Tibial nerve (tissue), 4 donors: ENCODE measurements at regions not wholly inside any gene's neighbourhood (a gene's known extent, or its start where the extent isn't known, plus 50 kb on each side); places are given as distances from the start of the nearest gene placed in this dataset.
"Not testable (repeated sequence)": the region's sequence is repeated elsewhere in the genome, so short reads cannot be mapped to it uniquely, and the experiment has no call there.

Source experiments
- DNase-seq, 2 donors: peaks; one replicate each; pipeline ENCODE4 v3.0.0-alpha.2; 2019; ENCODE audit warnings: low spot score in 2 of 2
- H3K27ac ChIP-seq, 4 donors: fragments of 200-600 bp; sonication (generic) in 3 of 4; one replicate each; pipeline ENCODE4 v1.5.1; 2017 to 2019; ENCODE audit warnings: mild to moderate bottlenecking in 1 of 4
- H3K27me3 ChIP-seq, 2 donors: fragments of 200-600 bp; sonication (generic) in 1 of 2; one replicate each; pipeline versions ENCODE4 v1.5.1 to v1.6.0; 2017 to 2019
- H3K36me3 ChIP-seq, 3 donors: fragments of 200-600 bp; sonication (generic); one replicate each; pipeline ENCODE4 v1.5.1; 2018 to 2019
- H3K4me1 ChIP-seq, 4 donors: fragments of 200-600 bp; sonication (generic) in 3 of 4; one replicate each; pipeline ENCODE4 v1.5.1; 2017 to 2019
- H3K4me3 ChIP-seq, 4 donors: fragments of 200-600 bp; sonication (generic) in 3 of 4; one replicate each; pipeline ENCODE4 v1.5.1; 2017 to 2019; ENCODE audit warnings: mild to moderate bottlenecking in 1 of 4, moderate library complexity in 1 of 4
- H3K9me3 ChIP-seq, 4 donors: fragments of 200-600 bp; sonication (generic) in 3 of 4; one replicate each; pipeline ENCODE4 v1.5.1; 2017 to 2019
- WGBS, 2 donors: methylation state at CpG; one replicate each; pipeline ENCODE4 v1.1.5; 2018; 5-methylcytosine and 5-hydroxymethylcytosine counted together

DNA sequence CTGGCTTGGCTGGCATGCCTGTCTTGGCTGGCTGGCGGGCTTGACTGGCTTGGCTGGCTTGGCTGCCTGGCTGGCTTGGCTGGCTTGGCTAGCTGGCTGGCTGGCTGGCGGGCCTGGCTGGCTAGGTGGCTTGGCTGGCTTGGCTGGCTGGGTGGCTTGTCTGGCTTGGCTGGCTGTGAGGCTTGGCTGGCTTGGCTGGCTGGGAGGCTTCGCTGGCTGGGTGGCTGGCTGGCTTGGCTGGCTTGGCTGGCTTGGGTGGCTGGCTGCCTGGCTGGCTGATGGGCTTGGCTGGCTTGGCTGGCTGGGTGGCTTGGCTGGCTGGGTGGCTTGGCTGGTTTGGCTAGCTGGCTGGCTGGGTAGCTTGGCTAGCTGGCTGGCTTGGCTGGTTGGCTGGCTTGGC lies 2827.9 kb downstream of the RPIA start:
- not testable (repeated sequence) for H3K4me3 ChIP-seq, H3K9me3 ChIP-seq, H3K27ac ChIP-seq, H3K27me3 ChIP-seq, DNase-seq, H3K4me1 ChIP-seq, H3K36me3 ChIP-seq
- WGBS, 2 donors: 80% methylated on average over 1 of the region's 3 CpGs; no CpG with 5 or more reads in 1 of the 2 donors

DNA sequence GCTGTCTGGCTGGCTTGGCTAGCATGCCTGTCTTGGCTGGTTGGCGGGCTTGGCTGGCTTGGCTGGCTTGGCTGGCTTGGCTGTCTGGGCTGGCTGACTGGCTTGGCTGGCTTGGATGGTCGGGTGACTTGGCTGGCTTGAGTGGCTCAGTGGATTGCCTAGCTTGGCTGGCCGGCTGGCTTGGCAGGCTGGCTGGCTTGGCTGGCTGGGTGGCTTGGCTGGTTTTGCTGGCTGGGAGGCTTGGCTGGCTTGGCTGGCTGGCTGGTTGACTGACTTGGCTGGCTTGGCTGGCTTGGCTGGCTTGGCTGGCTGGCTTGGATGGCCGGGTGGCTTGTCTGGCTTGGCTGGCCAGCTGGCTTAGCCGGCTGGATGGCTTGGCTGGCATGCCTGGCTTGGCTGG lies 2828.4 kb downstream of the RPIA start:
- not testable (repeated sequence) for H3K4me1 ChIP-seq, DNase-seq, H3K27ac ChIP-seq, H3K4me3 ChIP-seq, H3K9me3 ChIP-seq, H3K36me3 ChIP-seq, H3K27me3 ChIP-seq
- WGBS, 2 donors: no CpG with 5 or more reads among the region's 5 CpGs

DNA sequence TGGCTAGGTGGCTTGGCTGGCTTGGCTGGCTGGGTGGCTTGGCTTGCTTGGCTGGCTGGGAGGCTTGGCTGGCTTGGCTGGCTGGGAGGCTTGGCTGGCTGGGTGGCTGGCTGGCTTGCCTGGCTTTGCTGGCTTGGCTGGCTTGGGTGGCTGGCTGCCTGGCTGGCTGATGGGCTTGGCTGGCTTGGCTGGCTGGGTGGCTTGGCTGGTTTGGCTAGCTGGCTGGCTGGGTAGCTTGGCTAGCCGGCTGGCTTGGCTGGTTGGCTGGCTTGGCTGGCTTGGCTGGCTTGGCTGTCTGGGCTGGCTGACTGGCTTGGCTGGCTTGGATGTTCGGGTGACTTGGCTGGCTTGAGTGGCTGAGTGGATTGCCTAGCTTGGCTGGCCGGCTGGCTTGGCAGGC lies 2829.1 kb downstream of the RPIA start:
- H3K27me3 ChIP-seq, H3K4me3 ChIP-seq, H3K4me1 ChIP-seq, H3K36me3 ChIP-seq, DNase-seq, H3K27ac ChIP-seq, H3K9me3 ChIP-seq: not testable (repeated sequence)
- 71 to 100% methylated on average over 1 of the region's 3 CpGs for WGBS, 2 donors

DNA sequence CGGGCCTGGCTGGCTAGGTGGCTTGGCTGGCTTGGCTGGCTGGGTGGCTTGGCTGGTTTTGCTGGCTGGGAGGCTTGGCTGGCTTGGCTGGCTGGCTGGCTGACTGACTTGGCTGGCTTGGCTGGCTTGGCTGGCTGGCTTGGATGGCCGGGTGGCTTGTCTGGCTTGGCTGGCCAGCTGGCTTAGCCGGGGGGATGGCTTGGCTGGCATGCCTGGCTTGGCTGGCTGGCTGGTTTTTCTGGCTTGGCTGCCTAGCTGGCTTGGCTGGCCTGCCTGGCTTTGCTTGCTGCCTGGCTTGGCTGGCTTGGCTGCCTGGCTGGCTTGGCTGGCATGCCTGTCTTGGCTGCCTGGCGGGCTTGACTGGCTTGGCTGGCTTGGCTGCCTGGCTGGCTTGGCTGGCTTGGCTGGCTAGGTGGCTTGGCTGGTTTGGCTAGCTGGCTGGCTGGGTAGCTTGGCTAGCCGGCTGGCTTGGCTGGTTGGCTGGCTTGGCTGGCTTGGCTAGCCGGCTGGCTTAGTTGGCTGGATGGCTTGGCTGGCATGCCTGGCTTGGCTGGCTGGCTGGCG lies 2829.6 kb downstream of the RPIA start:
- whole genome bisulfite sequencing, 2 donors: no CpG with 5 or more reads among the region's 7 CpGs
- not testable (repeated sequence) for H3K9me3 ChIP-seq, H3K4me1 ChIP-seq

DNA sequence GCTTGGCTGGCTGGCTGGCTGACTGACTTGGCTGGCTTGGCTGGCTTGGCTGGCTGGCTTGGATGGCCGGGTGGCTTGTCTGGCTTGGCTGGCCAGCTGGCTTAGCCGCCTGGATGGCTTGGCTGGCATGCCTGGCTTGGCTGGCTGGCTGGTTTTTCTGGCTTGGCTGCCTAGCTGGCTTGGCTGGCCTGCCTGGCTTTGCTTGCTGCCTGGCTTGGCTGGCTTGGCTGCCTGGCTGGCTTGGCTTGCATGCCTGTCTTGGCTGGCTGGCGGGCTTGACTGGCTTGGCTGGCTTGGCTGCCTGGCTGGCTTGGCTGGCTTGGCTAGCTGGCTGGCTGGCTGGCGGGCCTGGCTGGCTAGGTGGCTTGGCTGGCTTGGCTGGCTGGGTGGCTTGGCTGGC lies 2830.5 kb downstream of the RPIA start:
- H3K4me1 ChIP-seq, H3K9me3 ChIP-seq, H3K27me3 ChIP-seq, H3K27ac ChIP-seq, DNase-seq, H3K36me3 ChIP-seq, H3K4me3 ChIP-seq: not testable (repeated sequence)
- WGBS, 2 donors: 92 to 100% methylated on average over 1 to 2 of the region's 4 CpGs

More for the DNA sequence above, 2829.6 kb downstream of the RPIA start:
- H3K4me3 ChIP-seq, H3K36me3 ChIP-seq, H3K27me3 ChIP-seq, H3K27ac ChIP-seq, DNase-seq: not testable (repeated sequence)

DNA sequence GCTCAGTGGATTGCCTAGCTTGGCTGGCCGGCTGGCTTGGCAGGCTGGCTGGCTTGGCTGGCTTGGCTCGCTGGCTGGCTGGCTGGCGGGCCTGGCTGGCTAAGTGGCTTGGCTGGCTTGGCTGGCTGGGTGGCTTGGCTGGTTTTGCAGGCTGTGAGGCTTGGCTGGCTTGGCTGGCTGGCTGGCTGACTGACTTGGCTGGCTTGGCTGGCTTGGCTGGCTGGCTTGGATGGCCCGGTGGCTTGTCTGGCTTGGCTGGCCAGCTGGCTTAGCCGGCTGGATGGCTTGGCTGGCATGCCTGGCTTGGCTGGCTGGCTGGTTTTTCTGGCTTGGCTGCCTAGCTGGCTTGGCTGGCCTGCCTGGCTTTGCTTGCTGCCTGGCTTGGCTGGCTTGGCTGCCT lies 2831.4 kb downstream of the RPIA start:
- not testable (repeated sequence) for H3K9me3 ChIP-seq, H3K4me1 ChIP-seq, DNase-seq, H3K27me3 ChIP-seq, H3K27ac ChIP-seq, H3K4me3 ChIP-seq, H3K36me3 ChIP-seq
- WGBS, 2 donors: 78% methylated on average over 5 of the region's 5 CpGs; no CpG with 5 or more reads in 1 of the 2 donors

DNA sequence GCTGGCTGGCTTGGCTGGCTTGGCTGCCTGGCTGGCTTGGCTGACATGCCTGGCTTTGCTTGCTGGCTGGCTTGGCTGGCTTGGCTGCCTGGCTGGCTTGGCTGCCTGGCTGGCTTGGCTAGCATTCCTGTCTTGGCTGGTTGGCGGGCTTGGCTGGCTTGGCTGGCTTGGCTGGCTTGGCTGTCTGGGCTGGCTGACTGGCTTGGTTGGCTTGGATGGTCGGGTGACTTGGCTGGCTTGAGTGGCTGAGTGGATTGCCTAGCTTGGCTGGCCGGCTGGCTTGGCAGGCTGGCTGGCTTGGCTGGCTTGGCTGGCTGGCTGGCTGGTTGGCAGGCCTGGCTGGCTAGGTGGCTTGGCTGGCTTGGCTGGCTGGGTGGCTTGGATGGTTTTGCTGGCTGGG lies 2832.3 kb downstream of the RPIA start:
- 100% methylated on average over 1 of the region's 3 CpGs; no CpG with 5 or more reads in 1 of the 2 donors for WGBS, 2 donors
- H3K9me3 ChIP-seq, DNase-seq, H3K27me3 ChIP-seq, H3K4me1 ChIP-seq, H3K4me3 ChIP-seq, H3K27ac ChIP-seq, H3K36me3 ChIP-seq: not testable (repeated sequence)

DNA sequence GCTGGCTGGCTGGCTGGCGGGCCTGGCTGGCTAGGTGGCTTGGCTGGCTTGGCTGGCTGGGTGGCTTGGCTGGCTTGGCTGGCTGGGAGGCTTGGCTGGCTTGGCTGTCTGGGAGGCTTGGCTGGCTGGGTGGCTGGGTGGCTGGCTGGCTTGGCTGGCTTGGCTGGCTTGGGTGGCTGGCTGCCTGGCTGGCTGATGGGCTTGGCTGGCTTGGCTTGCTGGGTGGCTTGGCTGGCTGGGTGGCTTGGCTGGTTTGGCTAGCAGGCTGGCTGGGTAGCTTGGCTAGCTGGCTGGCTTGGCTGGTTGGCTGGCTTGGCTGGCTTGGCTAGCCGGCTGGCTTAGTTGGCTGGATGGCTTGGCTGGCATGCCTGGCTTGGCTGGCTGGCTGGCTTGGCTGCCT lies 2834.1 kb downstream of the RPIA start:
- H3K36me3 ChIP-seq, DNase-seq, H3K27ac ChIP-seq, H3K27me3 ChIP-seq, H3K9me3 ChIP-seq, H3K4me1 ChIP-seq, H3K4me3 ChIP-seq: not testable (repeated sequence)
- WGBS, 2 donors: 90% methylated on average over 1 of the region's 2 CpGs; no CpG with 5 or more reads in 1 of the 2 donors

DNA sequence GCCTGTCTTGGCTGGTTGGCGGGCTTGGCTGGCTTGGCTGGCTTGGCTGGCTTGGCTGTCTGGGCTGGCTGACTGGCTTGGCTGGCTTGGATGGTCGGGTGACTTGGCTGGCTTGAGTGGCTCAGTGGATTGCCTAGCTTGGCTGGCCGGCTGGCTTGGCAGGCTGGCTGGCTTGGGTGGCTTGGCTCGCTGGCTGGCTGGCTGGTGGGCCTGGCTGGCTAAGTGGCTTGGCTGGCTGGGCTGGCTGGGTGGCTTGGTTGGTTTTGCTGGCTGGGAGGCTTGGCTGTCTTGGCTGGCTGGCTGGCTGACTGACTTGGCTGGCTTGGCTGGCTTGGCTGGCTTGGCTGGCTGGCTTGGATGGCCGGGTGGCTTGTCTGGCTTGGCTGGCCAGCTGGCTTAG lies 2834.6 kb downstream of the RPIA start:
- not testable (repeated sequence) for H3K4me1 ChIP-seq, H3K9me3 ChIP-seq, H3K4me3 ChIP-seq, H3K36me3 ChIP-seq, DNase-seq, H3K27ac ChIP-seq, H3K27me3 ChIP-seq
- no CpG with 5 or more reads among the region's 5 CpGs for WGBS, 2 donors

DNA sequence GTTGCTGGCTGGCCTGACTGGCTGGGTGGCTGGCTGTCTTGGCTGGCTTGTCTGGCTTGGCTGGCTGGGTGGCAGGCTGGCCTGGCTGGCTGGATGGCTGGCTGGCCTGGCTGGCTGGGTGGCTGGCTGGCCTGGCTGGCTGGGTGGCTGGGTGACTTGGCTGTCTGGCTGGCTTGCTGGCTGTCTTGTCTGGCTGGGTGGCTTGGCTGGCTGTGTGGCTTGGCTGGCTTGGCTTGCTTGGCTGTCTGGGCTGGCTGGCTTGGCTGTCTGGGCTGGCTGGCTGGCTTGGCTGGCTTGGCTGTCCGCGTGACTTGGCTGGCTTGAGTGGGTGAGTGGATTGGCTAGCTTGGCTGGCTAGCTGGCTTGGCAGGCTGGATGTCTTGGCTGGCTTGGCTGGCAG lies 2835.6 kb downstream of the RPIA start:
- not testable (repeated sequence) for H3K27me3 ChIP-seq, H3K27ac ChIP-seq, H3K9me3 ChIP-seq, DNase-seq, H3K4me3 ChIP-seq, H3K36me3 ChIP-seq, H3K4me1 ChIP-seq
- WGBS, 2 donors: 67 to 92% methylated on average over 2 of the region's 2 CpGs

DNA sequence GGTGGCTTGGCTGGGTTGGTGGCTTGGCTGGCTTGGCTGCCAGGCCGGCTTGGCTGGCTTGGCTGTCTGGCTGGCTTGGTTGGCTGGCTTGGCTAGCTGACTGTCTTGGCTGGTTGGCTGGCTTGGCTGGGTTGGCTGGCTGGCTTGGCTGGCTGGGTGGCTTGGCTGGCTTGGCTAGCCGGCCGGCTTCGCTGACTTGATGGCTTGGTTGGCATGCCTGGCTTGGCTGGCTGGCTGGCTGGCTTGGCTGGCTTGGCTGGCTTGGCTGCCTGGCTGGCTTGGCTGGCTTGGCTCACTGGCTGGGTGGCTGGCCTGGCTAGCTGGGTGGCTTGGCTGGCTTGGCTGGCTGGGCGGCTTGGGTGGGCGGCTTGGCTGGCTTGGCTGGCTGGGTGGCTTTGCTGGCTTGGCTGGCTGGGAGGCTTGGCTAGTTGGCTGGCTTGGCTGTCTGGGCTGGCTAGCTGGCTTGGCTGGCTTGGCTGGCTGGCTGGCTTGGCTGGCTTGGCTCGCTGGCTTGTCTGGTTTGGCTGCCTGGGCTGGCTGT lies 2836.1 kb downstream of the RPIA start:
- H3K4me1 ChIP-seq, H3K27me3 ChIP-seq, H3K9me3 ChIP-seq, H3K4me3 ChIP-seq, DNase-seq, H3K36me3 ChIP-seq, H3K27ac ChIP-seq: not testable (repeated sequence)
- 93 to 98% methylated on average over 6 to 7 of the region's 7 CpGs for WGBS, 2 donors

DNA sequence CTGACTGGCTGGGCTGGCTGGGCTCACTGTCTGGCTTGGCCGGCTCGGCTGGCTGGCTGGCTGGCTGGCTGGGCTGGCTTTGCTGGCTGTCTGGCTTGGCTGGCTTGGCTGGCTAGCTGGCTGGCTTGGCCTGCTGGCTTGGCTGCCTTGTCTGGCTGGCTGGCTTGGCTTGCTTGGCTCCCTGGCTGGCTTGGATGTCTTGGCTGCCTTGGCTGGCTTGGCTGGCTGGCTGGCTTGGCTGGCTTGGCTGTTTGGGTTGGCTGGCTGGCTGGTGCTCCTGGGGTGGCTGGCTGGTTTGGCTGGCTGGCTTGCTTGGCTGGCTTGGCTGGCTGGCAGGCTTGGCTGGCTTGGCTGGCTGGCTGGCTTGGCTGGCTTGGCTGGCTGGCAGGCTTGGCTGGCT lies 2836.9 kb downstream of the RPIA start:
- H3K36me3 ChIP-seq, H3K27ac ChIP-seq, DNase-seq, H3K27me3 ChIP-seq, H3K4me1 ChIP-seq, H3K4me3 ChIP-seq, H3K9me3 ChIP-seq: not testable (repeated sequence)
- WGBS, 2 donors: 100% methylated on average over 2 of the region's 2 CpGs; no CpG with 5 or more reads in 1 of the 2 donors

DNA sequence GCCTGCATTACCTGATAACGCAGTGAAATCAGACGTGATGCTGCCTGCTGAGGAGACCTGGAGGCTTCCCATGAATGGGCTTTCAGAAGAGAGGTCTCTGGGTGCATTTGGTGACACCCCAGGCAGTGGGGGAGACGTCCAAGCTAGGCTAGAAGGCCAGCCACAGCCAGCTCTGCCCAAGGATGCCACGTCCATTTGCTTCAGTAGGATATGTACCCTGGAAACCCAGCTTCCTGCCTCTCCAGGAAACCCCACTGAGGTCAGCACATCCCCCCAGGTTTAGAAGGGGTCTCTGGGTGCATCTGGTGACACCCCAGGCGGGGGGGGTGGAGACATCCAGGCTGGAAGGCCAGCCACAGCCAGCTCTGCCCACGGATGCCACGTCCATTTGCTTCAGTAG lies 2844.6 kb downstream of the RPIA start:
- WGBS, 2 donors: 58 to 60% methylated on average over 2 to 7 of the region's 7 CpGs

DNA sequence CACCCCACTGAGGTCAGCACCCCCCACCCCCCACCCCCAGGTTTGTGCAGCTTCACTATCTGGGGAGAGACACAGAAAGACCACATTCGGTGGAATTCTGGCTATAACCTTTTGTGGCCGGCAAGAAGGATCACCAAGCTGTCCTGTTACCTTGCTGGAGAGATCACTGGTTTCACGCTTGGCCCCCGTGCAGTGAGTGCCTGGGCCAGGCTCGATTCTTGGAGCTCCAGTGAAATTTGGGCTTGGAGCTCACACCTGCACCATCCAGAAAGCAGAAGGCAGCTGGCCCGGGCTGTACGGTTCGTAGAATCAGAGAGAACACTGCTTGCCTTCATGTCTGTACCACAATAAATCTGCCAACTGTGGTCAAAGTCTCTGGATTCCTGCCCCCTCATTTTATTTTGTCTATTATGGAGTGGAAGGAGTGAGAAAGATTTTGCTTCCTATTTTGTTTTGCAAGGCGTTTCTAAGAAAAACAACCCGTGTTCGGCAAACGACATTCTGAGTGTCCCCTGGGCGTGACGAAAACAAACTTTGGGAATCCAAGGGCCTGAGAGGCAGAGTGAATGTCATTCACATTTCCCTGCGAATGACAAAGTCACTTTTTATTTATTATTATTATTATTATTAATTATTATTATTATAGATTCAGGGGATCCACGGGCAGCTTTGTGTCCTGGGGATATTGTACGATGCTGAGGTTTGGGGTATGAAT lies 2845.2 kb downstream of the RPIA start:
- DNase-seq, H3K36me3 ChIP-seq, H3K4me1 ChIP-seq, H3K27ac ChIP-seq, H3K27me3 ChIP-seq, H3K9me3 ChIP-seq, H3K4me3 ChIP-seq: not testable (repeated sequence)
- WGBS, 2 donors: 64 to 82% methylated on average over 12 to 15 of the region's 17 CpGs

More for the DNA sequence above, 2844.6 kb downstream of the RPIA start:
- not testable (repeated sequence) for DNase-seq, H3K4me1 ChIP-seq, H3K36me3 ChIP-seq, H3K27ac ChIP-seq, H3K9me3 ChIP-seq, H3K4me3 ChIP-seq, H3K27me3 ChIP-seq
